GM19468 (cell line): ENCODE measurements at regions not wholly inside any gene's neighbourhood (a gene's known extent, or its start where the extent isn't known, plus 50 kb on each side); places are given as distances from the start of the nearest gene placed in this dataset.
"Not testable (repeated sequence)": the region's sequence is repeated elsewhere in the genome, so short reads cannot be mapped to it uniquely, and the experiment has no call there.

Experiments
- ATAC-seq: cut with Tn5 transposase; IDR thresholded peaks from one replicate; pipeline ENCODE4 v1.9.1; 2021; ENCODE audit warnings: mild to moderate bottlenecking, moderate library complexity, moderate number of reproducible peaks; ENCODE audit not compliant: unreplicated experiment; ENCODE audit errors: extremely low read depth

- ATAC-seq: no peak
Measured at GRCh38 chr6:19892260-19892659, 55.1 kb downstream of the ID4 start.

GRCh38 chr6:19895866-19896692 is 58.9 kb downstream of the ID4 start:
- no peak for ATAC-seq

DNA sequence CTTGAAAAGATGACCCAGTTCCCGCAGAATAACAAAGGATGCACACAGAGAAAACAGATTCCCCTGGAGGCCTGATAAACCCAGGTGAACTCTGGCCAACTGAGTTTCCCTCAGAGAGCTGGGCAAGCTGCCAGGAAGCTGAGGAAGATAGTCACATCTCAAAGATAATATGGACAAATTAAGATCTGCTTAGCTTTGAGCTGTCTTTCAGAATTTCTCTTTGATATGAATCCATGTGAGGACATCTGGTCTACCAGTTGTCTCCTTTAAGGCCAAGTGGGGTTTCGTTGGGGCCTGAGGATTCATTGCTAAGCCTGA is 59.5 kb downstream of the ID4 start:
- ATAC-seq: no peak

DNA sequence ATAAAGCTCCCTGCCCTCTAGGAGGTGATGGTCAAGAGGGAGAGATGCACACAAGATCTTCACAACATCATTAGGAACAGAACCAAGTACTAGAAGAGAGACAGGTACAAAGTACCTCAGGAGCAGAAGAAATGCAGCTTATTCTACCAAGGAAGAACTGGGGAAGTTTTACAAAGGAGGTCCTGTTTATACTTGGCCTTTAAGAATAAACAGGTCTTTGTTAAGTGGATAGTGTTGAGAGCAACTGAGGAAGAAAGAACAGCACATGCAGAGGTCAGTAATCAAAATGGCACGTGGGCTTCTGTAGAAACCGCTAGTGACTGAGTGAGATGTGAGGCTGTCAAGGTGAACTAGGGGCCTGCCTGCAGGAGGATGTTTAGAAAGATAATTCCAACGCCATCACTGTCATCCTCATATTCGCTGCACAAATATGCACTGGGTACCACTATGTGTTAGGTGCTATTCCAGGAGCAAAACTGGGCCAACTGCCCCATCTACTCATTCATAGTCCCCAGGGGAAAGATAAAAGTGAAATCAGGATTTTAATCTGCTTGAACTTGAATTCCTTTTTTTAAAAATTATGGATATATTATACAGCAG is 61.1 kb downstream of the ID4 start:
- ATAC-seq: no peak

DNA sequence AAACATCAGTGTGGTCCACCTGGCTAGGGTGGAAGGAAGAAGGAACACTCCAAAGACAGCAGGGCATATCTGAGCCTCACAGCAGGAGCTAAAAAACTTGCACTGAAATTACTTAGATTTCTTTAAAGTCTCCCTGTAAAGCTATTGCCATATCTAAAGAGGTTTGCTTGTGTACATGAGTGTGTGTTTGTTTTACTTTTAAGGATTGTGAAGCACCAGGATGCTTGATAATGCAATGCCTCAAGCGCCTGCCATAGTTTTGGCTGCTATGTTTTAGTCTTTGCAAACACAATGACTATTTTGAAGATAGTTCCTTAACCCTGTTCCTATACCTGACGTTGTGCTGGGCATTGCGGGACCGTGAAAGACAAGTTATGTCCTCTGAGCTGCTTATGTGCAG is 65.0 kb downstream of the ID4 start:
- no peak for ATAC-seq

- ATAC-seq: not testable (repeated sequence)
Measured at GRCh38 chr6:19904408-19904807, 67.2 kb downstream of the ID4 start.

DNA sequence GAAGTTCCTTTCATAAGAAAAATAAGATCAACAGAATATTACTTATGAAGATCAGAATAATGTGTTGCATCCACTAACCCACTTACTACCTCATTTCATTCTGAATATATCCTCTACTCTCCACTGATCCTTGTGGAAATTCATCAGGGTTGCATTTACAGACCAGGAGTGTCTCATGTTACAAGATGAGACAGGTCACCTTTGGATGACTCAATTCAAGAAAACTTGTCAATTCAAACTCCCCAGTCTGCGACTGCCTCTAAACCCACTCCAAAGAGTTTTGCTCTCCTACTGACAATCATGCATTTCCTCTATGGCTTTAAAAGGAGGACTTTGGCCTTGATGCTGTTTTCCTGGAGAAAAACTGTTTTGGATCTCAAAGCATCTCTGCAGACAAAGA is 68.4 kb downstream of the ID4 start:
- no peak for ATAC-seq

DNA sequence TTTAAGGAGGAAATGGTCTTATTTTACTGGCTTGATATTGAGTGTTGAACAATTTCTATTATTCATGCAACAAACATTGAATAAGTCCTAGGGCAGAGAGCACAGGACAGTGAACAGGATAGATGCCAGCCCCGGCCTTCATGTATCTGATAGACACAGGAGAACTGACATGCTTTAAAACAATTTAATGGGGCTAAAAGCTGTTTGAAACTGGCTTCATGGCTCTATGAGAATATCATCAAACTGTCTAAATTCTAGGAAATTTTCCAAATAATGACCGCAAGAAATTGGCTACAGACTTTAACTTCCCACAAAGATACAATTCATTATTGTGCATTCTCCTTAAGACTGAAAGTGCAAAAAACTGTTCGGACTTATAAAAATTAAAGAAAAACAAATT is 69.0 kb downstream of the ID4 start:
- ATAC-seq: no peak

GRCh38 chr6:19911223-19911622 is 74.1 kb downstream of the ID4 start:
- no peak for ATAC-seq

GRCh38 chr6:19918436-19918835 is 81.3 kb downstream of the ID4 start:
- no peak for ATAC-seq

GRCh38 chr6:19921786-19922185 is 84.6 kb downstream of the ID4 start:
- no peak for ATAC-seq

DNA sequence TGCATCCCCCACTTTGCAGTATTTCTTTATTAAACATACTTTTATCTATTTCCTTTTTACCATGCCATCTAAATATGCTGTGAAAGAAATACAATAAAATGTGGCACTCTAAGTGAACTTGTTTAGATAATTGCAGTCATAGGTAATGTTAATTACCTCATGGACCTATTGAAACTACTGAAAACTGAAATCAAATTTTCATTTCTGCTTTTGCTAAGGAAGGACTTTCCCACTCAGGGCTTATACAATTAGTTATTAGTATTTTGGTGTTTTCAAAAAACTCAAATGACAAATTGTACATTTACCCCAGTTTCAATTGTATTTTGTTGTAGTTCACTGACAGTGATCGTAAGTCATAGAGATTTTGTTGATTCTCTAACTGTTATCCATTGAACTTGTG is 88.4 kb downstream of the ID4 start:
- peak; percentile 21 for ATAC-seq

GRCh38 chr6:19928461-19928860 is 91.3 kb downstream of the ID4 start:
- ATAC-seq: no peak

- ATAC-seq: no peak
Measured at GRCh38 chr6:19929312-19929711, 92.1 kb downstream of the ID4 start.

GRCh38 chr6:19934996-19935591 is 97.9 kb downstream of the ID4 start:
- no peak for ATAC-seq

DNA sequence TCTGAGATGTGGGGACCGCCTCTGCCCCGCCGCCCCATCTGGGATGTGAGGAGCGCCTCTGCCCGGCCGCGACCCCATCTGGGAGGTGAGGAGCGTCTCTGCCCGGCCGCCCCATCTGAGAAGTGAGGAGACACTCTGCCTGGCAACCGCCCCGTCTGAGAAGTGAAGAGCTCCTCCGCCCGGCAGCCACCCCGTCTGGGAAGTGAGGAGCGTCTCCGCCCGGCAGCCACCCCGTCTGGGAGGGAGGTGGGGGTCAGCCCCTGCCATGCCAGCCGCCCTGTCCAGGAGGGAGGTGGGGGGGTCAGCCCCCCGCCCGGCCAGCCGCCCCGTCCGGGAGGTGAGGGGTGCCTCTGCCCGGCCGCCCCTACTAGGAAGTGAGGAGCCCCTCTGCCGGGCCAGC is 102.2 kb downstream of the ID4 start:
- ATAC-seq: not testable (repeated sequence)

DNA sequence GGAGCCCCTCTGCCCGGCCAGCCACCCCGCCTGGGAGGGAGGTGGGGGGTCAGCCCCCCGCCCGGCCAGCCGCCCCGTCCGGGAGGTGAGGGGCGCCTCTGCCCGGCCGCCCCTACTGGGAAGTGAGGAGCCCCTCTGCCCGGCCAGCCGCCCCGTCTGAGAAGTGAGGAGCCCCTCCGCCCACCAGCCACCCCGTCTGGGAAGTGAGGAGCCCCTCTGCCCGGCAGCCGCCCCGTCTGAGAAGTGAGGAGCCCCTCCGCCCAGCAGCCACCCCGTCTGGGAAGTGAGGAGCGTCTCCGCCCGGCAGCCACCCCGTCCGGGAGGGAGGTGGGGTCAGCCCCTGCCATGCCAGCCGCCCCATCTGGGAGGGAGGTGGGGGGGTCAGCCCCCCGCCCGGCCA is 102.8 kb downstream of the ID4 start:
- ATAC-seq: not testable (repeated sequence)

GRCh38 chr6:19943042-19943441 is 105.9 kb downstream of the ID4 start:
- no peak for ATAC-seq

GRCh38 chr6:19945843-19946358 is 108.7 kb downstream of the ID4 start:
- ATAC-seq: no peak

DNA sequence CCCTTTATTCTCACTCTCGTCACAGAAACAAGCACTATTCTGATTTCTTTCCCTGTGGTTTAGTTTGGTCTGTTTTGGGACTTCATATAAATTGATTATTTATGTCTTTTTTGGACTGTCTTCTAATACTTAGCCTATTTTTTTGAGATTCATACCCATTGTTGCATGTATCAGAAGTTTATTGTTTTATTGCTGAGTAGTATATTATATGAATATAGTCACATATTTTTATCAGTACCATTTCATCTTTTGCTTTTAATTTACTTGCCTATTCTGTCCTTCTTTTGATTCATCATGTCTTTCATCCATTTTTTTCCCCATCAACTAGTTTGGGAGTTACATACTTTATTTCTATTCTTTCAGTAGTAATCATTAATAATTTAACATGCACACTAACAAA is 112.0 kb downstream of the ID4 start:
- ATAC-seq: no peak

GRCh38 chr6:19964115-19964514 is 126.9 kb downstream of the ID4 start:
- ATAC-seq: no peak
